ENCODE measurements at regions not wholly inside any gene's neighbourhood (a gene's known extent, or its start where the extent isn't known, plus 50 kb on each side); places are given as distances from the start of the nearest gene placed in this dataset.

DNA sequence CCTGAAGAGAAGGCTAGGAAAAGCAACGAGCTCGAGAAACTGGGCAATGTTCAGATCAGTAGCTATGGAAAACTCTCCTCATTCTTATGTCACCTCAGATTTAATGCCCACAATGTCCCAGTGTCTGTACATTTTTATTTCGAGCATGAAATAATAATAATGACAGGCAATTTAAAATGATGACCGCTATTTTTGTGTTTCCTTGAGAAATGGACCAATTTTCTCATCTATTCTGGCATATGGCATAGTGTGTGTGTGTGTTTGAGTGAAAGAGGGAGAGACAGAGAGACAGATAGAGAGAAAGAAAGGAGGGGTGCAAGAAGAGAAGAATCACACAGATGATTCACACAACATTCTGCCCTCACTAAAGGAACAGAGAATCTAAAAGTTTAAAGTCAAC is 119.1 kb upstream of the C1orf21 start:
- no peak overlapping the region for H3K4me3 Mint-ChIP-seq
- TF ChIP-seq, protein P1, sequence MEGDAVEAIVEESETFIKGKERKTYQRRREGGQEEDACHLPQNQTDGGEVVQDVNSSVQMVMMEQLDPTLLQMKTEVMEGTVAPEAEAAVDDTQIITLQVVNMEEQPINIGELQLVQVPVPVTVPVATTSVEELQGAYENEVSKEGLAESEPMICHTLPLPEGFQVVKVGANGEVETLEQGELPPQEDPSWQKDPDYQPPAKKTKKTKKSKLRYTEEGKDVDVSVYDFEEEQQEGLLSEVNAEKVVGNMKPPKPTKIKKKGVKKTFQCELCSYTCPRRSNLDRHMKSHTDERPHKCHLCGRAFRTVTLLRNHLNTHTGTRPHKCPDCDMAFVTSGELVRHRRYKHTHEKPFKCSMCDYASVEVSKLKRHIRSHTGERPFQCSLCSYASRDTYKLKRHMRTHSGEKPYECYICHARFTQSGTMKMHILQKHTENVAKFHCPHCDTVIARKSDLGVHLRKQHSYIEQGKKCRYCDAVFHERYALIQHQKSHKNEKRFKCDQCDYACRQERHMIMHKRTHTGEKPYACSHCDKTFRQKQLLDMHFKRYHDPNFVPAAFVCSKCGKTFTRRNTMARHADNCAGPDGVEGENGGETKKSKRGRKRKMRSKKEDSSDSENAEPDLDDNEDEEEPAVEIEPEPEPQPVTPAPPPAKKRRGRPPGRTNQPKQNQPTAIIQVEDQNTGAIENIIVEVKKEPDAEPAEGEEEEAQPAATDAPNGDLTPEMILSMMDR (IDR thresholded peaks at IDR 0.05) = no peak
- H3K4me1 Mint-ChIP-seq = no peaks in the 10 kb centered on the region
- no peaks in the 10 kb centered on the region for H3K9me3 Mint-ChIP-seq
- no peaks in the 10 kb centered on the region for H3K9me3 ChIP-seq (ENCODE audit: control insufficient read depth, insufficient read depth, low read length)
- no peak overlapping the region for H3K27ac Mint-ChIP-seq
- DNase-seq = no peak
- 75% methylated on average over 3 of the region's 4 CpGs for WGBS (ENCODE audit: insufficient coverage)
- ATAC-seq = no peak
- H3K27me3 Mint-ChIP-seq (ENCODE audit: low read depth in 2 of 2) = peaks cover 9 to 26% of the 10 kb centered on the region in 2 donors
- H3K36me3 ChIP-seq (ENCODE audit: control insufficient read depth, insufficient read depth, low read length) = no peaks in the 10 kb centered on the region
- no peaks in the 10 kb centered on the region for H3K27me3 ChIP-seq (ENCODE audit: control insufficient read depth, insufficient read depth, low read length)
- intact Hi-C loops (cut with micrococcal nuclease) = no loop called here
- no peaks in the 10 kb centered on the region for H3K4me1 ChIP-seq (ENCODE audit: control insufficient read depth, insufficient read depth, low read length)
- no peak overlapping the region for H3K27ac ChIP-seq (ENCODE audit: low read length)
- no peak overlapping the region for H3K4me3 ChIP-seq (ENCODE audit: low read length)
- no peaks in the 10 kb centered on the region for H3K36me3 Mint-ChIP-seq

DNA sequence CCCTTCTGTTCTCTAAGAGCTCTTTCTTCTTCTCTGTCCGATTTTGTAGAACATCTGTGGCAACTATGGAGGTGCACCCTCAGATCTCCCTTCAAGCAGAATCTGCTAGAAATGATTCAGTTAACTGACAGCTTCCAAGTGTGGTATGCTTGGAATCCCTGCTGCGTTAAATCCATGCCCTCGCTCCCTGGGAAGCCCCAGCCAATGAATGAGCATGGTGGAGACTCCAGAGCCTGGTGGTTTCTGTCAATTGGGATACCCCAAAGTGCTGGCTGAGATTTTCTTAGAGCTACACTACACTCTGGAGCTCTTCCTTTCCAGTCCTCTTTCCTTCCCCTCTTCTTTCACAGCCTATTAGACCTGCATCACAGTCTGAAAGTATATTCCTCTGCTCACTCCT is 116.3 kb upstream of the C1orf21 start:
- intact Hi-C loops (cut with micrococcal nuclease) = no loop called here
- no peak overlapping the region for H3K4me3 Mint-ChIP-seq

DNA sequence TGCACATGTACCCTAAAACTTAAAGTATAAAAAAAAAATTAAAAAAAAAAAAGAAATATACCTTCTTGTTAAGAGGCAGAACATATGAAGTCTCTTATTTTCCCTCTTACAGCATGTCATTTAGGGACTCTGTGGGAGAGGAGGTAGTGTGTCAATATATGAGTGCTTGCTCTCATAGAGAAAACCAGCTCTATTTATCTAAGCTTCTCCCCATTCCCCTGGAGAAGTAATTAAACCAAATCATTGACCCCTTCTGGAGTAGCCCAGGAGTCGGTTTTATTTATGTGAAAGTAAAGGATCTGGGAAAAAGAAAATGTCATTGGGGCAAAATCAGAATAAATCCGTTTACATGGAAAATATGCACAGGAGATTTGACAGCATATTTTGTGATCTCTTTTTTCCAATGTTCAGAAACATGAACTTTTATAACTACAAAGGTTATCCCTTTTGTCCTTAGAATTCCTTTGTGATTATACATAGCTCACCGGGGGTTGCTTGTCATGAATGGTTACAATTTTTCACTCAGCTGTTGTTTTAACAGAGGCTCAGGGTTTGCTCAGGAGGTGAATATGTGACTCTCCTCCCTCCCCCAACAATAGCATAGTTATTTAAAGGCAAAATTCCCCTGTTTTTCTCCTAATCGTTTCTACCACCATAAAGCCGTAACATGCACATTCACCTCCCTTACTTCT is 114.5 kb upstream of the C1orf21 start:
- no peak for ATAC-seq

More for the DNA sequence above, 116.3 kb upstream of the C1orf21 start:
- Mint-ChIP-seq H3K9me3 (no peaks in the 10 kb centered on the region), H3K27me3 (ENCODE audit: low read depth in 2 of 2) (peaks cover 21 to 42% of the 10 kb centered on the region in 2 donors), H3K36me3 (no peaks in the 10 kb centered on the region), H3K27ac (no peak overlapping the region), H3K4me1 (no peaks in the 10 kb centered on the region)
- no peak for DNase-seq
- no peak overlapping the region for H3K27ac ChIP-seq (ENCODE audit: low read length)
- no peak overlapping the region for H3K4me3 ChIP-seq (ENCODE audit: low read length)
- no peaks in the 10 kb centered on the region for H3K4me1 ChIP-seq (ENCODE audit: control insufficient read depth, insufficient read depth, low read length)
- 80% methylated on average over 3 of the region's 3 CpGs for WGBS (ENCODE audit: insufficient coverage)
- no peak for ATAC-seq
- no peaks in the 10 kb centered on the region for H3K27me3 ChIP-seq (ENCODE audit: control insufficient read depth, insufficient read depth, low read length)
- no peaks in the 10 kb centered on the region for H3K9me3 ChIP-seq (ENCODE audit: control insufficient read depth, insufficient read depth, low read length)
- H3K36me3 ChIP-seq (ENCODE audit: control insufficient read depth, insufficient read depth, low read length) = no peaks in the 10 kb centered on the region
- TF ChIP-seq, protein P1 (IDR thresholded peaks at IDR 0.05) = no peak

More for the DNA sequence above, 114.5 kb upstream of the C1orf21 start:
- H3K4me3 ChIP-seq (ENCODE audit: low read length) = no peak overlapping the region
- H3K36me3 Mint-ChIP-seq = no peaks in the 10 kb centered on the region
- intact Hi-C loops (cut with micrococcal nuclease) = no loop called here
- H3K4me3 Mint-ChIP-seq = no peak overlapping the region
- no peak for DNase-seq
- TF ChIP-seq, protein P1 (IDR thresholded peaks at IDR 0.05) = no peak
- H3K27ac ChIP-seq (ENCODE audit: low read length) = no peak overlapping the region
- H3K4me1 Mint-ChIP-seq = no peaks in the 10 kb centered on the region
- peaks cover 23 to 42% of the 10 kb centered on the region in 2 donors for H3K27me3 Mint-ChIP-seq (ENCODE audit: low read depth in 2 of 2)
- no peaks in the 10 kb centered on the region for H3K9me3 ChIP-seq (ENCODE audit: control insufficient read depth, insufficient read depth, low read length)
- 94% methylated on average over 5 of the region's 5 CpGs for WGBS (ENCODE audit: insufficient coverage)
- no peaks in the 10 kb centered on the region for H3K27me3 ChIP-seq (ENCODE audit: control insufficient read depth, insufficient read depth, low read length)
- no peak overlapping the region for H3K27ac Mint-ChIP-seq
- no peaks in the 10 kb centered on the region for H3K9me3 Mint-ChIP-seq
- H3K4me1 ChIP-seq (ENCODE audit: control insufficient read depth, insufficient read depth, low read length) = no peaks in the 10 kb centered on the region
- no peaks in the 10 kb centered on the region for H3K36me3 ChIP-seq (ENCODE audit: control insufficient read depth, insufficient read depth, low read length)

All from natural killer cell (primary cell).